ENCODE measurements at regions not wholly inside any gene's neighbourhood (a gene's known extent, or its start where the extent isn't known, plus 50 kb on each side); places are given as distances from the start of the nearest gene placed in this dataset.
A peak's percentile ranks its signal among the peaks of the same experiment; 100 is the strongest.
"Not testable (repeated sequence)": the region's sequence is repeated elsewhere in the genome, so short reads cannot be mapped to it uniquely, and the experiment has no call there.

GRCh38 chr2:55124682-55125081 lies 74.4 kb upstream of the RTN4 start:
- peaks cover 11% of the 10 kb centered on the region for H3K4me1 Mint-ChIP-seq
- ATAC-seq, H3K36me3 Mint-ChIP-seq, H3K27ac Mint-ChIP-seq, H3K9me3 Mint-ChIP-seq, H3K4me3 Mint-ChIP-seq: not testable (repeated sequence)
- H3K27me3 Mint-ChIP-seq: peaks cover 14% of the 10 kb centered on the region

GRCh38 chr2:55123851-55124269 lies 73.6 kb upstream of the RTN4 start:
- Mint-ChIP-seq H3K4me1 (peaks cover 19% of the 10 kb centered on the region), H3K9me3 (no peaks in the 10 kb centered on the region), H3K36me3 (no peaks in the 10 kb centered on the region), H3K27me3 (peaks cover 14% of the 10 kb centered on the region), H3K27ac (no peak overlapping the region), H3K4me3 (no peak overlapping the region)
- ATAC-seq: no peak

GRCh38 chr2:55120634-55121359 lies 70.5 kb upstream of the RTN4 start:
- H3K27ac Mint-ChIP-seq: no peak overlapping the region

GRCh38 chr2:55119711-55120487 lies 69.6 kb upstream of the RTN4 start:
- Mint-ChIP-seq H3K36me3 (no peaks in the 10 kb centered on the region), H3K4me3 (no peak overlapping the region), H3K9me3 (no peaks in the 10 kb centered on the region), H3K4me1 (peaks cover 25% of the 10 kb centered on the region), H3K27ac (no peak overlapping the region), H3K27me3 (peaks cover 14% of the 10 kb centered on the region)
- no peak for ATAC-seq

More at GRCh38 chr2:55120634-55121359, 70.5 kb upstream of the RTN4 start:
- Mint-ChIP-seq H3K27me3 (peaks cover 14% of the 10 kb centered on the region), H3K4me3 (no peak overlapping the region), H3K9me3 (no peaks in the 10 kb centered on the region), H3K36me3 (no peaks in the 10 kb centered on the region), H3K4me1 (peaks cover 25% of the 10 kb centered on the region)
- ATAC-seq: no peak

GRCh38 chr2:55118643-55119083 lies 68.4 kb upstream of the RTN4 start:
- no peak for ATAC-seq
- Mint-ChIP-seq H3K4me3 (no peak overlapping the region), H3K36me3 (no peaks in the 10 kb centered on the region), H3K27ac (peak overlapping the region; percentile 37), H3K9me3 (no peaks in the 10 kb centered on the region), H3K27me3 (peaks cover 14% of the 10 kb centered on the region), H3K4me1 (peaks cover 25% of the 10 kb centered on the region)

- no peak for ATAC-seq
Observed at GRCh38 chr2:55116966-55117365, 66.7 kb upstream of the RTN4 start.

GRCh38 chr2:55116598-55116964 lies 66.3 kb upstream of the RTN4 start:
- H3K36me3 Mint-ChIP-seq: no peaks in the 10 kb centered on the region
- H3K4me3 Mint-ChIP-seq: no peak overlapping the region
- H3K27ac Mint-ChIP-seq: no peak overlapping the region
- ATAC-seq: no peak
- H3K9me3 Mint-ChIP-seq: no peaks in the 10 kb centered on the region
- peaks cover 14% of the 10 kb centered on the region for H3K27me3 Mint-ChIP-seq
- H3K4me1 Mint-ChIP-seq: peaks cover 33% of the 10 kb centered on the region

More at GRCh38 chr2:55116966-55117365, 66.7 kb upstream of the RTN4 start:
- Mint-ChIP-seq H3K27ac (no peak overlapping the region), H3K9me3 (no peaks in the 10 kb centered on the region), H3K4me3 (no peak overlapping the region), H3K4me1 (peaks cover 33% of the 10 kb centered on the region), H3K36me3 (no peaks in the 10 kb centered on the region), H3K27me3 (peaks cover 14% of the 10 kb centered on the region)

- H3K27me3 Mint-ChIP-seq: peaks cover 12% of the 10 kb centered on the region
- no peak overlapping the region for H3K27ac Mint-ChIP-seq
- H3K4me3 Mint-ChIP-seq: no peak overlapping the region
- H3K36me3 Mint-ChIP-seq: no peaks in the 10 kb centered on the region
- no peak for ATAC-seq
- H3K4me1 Mint-ChIP-seq: peaks cover 33% of the 10 kb centered on the region
- H3K9me3 Mint-ChIP-seq: no peaks in the 10 kb centered on the region
Observed at GRCh38 chr2:55115761-55116597, 65.7 kb upstream of the RTN4 start.

- H3K4me1 Mint-ChIP-seq: peaks cover 22% of the 10 kb centered on the region
- ATAC-seq: no peak
- H3K36me3 Mint-ChIP-seq: no peaks in the 10 kb centered on the region
- H3K27me3 Mint-ChIP-seq: no peaks in the 10 kb centered on the region
- no peak overlapping the region for H3K27ac Mint-ChIP-seq
- H3K9me3 Mint-ChIP-seq: no peaks in the 10 kb centered on the region
- H3K4me3 Mint-ChIP-seq: no peak overlapping the region
Observed at GRCh38 chr2:55114597-55114996, 64.3 kb upstream of the RTN4 start.

GRCh38 chr2:55114082-55114481 lies 63.8 kb upstream of the RTN4 start:
- Mint-ChIP-seq H3K27ac (no peak overlapping the region), H3K4me1 (peaks cover 16% of the 10 kb centered on the region), H3K4me3 (no peak overlapping the region)

GRCh38 chr2:55112229-55113031 lies 62.2 kb upstream of the RTN4 start:
- Mint-ChIP-seq H3K36me3 (no peaks in the 10 kb centered on the region), H3K27me3 (no peaks in the 10 kb centered on the region), H3K27ac (peak overlapping the region; percentile 77), H3K4me1 (peaks cover 8% of the 10 kb centered on the region), H3K9me3 (no peaks in the 10 kb centered on the region), H3K4me3 (no peak overlapping the region)
- peak; percentile 53 for ATAC-seq

More at GRCh38 chr2:55114082-55114481, 63.8 kb upstream of the RTN4 start:
- H3K27me3 Mint-ChIP-seq: no peaks in the 10 kb centered on the region
- H3K36me3 Mint-ChIP-seq: no peaks in the 10 kb centered on the region
- ATAC-seq: no peak
- no peaks in the 10 kb centered on the region for H3K9me3 Mint-ChIP-seq

GRCh38 chr2:55111570-55112228 lies 61.4 kb upstream of the RTN4 start:
- peaks cover 8% of the 10 kb centered on the region for H3K4me1 Mint-ChIP-seq
- no peaks in the 10 kb centered on the region for H3K27me3 Mint-ChIP-seq
- no peaks in the 10 kb centered on the region for H3K36me3 Mint-ChIP-seq
- ATAC-seq: no peak
- H3K9me3 Mint-ChIP-seq: no peaks in the 10 kb centered on the region
- no peak overlapping the region for H3K4me3 Mint-ChIP-seq
- peak overlapping the region; percentile 77 for H3K27ac Mint-ChIP-seq

GRCh38 chr2:55111230-55111569 lies 60.9 kb upstream of the RTN4 start:
- Mint-ChIP-seq H3K4me1 (peaks cover 8% of the 10 kb centered on the region), H3K27ac (no peak overlapping the region), H3K27me3 (no peaks in the 10 kb centered on the region), H3K9me3 (no peaks in the 10 kb centered on the region), H3K4me3 (no peak overlapping the region), H3K36me3 (no peaks in the 10 kb centered on the region)
- ATAC-seq: no peak

GRCh38 chr2:55109219-55109891 lies 59.1 kb upstream of the RTN4 start:
- Mint-ChIP-seq H3K27me3 (no peaks in the 10 kb centered on the region), H3K4me1 (peaks cover 8% of the 10 kb centered on the region), H3K36me3 (no peaks in the 10 kb centered on the region), H3K4me3 (no peak overlapping the region), H3K9me3 (no peaks in the 10 kb centered on the region), H3K27ac (no peak overlapping the region)
- ATAC-seq: no peak
